22Rv1 (cell line): ENCODE measurements at regions not wholly inside any gene's neighbourhood (a gene's known extent, or its start where the extent isn't known, plus 50 kb on each side); places are given as distances from the start of the nearest gene placed in this dataset.
A peak's percentile ranks its signal among the peaks of the same experiment; 100 is the strongest.

Experiments
- H3K27ac ChIP-seq: fragments of 450-650 bp; 2 replicates; pipeline ENCODE4 v1.5.1; 2017
- ZFX ChIP-seq: fragments of 450-650 bp; IDR thresholded peaks from 2 replicates; pipeline ENCODE4 v1.6.1; 2017; ENCODE audit warnings: antibody characterized with exemption, borderline replicate concordance
- TF ChIP-seq, protein P1 (sequence below): fragments of 450-650 bp; IDR thresholded peaks from 2 replicates; pipeline ENCODE4 v1.5.1; 2017; ENCODE audit warnings: mild to moderate bottlenecking

- no peak overlapping the region for H3K27ac ChIP-seq
- no peak for TF ChIP-seq ZFX
- TF ChIP-seq, protein P1, sequence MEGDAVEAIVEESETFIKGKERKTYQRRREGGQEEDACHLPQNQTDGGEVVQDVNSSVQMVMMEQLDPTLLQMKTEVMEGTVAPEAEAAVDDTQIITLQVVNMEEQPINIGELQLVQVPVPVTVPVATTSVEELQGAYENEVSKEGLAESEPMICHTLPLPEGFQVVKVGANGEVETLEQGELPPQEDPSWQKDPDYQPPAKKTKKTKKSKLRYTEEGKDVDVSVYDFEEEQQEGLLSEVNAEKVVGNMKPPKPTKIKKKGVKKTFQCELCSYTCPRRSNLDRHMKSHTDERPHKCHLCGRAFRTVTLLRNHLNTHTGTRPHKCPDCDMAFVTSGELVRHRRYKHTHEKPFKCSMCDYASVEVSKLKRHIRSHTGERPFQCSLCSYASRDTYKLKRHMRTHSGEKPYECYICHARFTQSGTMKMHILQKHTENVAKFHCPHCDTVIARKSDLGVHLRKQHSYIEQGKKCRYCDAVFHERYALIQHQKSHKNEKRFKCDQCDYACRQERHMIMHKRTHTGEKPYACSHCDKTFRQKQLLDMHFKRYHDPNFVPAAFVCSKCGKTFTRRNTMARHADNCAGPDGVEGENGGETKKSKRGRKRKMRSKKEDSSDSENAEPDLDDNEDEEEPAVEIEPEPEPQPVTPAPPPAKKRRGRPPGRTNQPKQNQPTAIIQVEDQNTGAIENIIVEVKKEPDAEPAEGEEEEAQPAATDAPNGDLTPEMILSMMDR = no peak
These were observed 136.3 kb upstream of the MLIP start for GRCh38 chr6:53974941-53975340.

- no peak overlapping the region for H3K27ac ChIP-seq
- TF ChIP-seq, protein P1 = no peak
- no peak for TF ChIP-seq ZFX
These were observed 135.2 kb upstream of the MLIP start for GRCh38 chr6:53975941-53976615.

DNA sequence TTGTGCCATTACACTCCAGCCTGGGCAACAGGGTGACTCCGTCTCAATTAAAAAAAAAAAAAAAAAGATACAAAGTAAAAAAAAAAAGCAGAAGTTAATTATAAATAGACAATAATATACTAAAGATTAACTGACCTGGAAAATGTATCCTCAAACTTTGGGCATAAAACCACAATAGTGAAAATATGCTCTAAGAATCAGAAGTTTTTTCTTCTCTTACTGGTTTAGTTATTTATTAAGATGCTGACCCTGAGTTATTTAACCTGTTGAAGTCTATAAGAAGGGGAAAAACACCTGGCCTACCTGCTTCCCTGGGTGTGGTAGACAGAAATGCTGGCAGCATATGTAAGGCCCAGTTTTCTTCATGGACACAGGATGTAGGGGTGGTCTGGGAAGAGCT is 133.7 kb upstream of the MLIP start:
- TF ChIP-seq, protein P1 = no peak
- no peak for TF ChIP-seq ZFX
- no peak overlapping the region for H3K27ac ChIP-seq

DNA sequence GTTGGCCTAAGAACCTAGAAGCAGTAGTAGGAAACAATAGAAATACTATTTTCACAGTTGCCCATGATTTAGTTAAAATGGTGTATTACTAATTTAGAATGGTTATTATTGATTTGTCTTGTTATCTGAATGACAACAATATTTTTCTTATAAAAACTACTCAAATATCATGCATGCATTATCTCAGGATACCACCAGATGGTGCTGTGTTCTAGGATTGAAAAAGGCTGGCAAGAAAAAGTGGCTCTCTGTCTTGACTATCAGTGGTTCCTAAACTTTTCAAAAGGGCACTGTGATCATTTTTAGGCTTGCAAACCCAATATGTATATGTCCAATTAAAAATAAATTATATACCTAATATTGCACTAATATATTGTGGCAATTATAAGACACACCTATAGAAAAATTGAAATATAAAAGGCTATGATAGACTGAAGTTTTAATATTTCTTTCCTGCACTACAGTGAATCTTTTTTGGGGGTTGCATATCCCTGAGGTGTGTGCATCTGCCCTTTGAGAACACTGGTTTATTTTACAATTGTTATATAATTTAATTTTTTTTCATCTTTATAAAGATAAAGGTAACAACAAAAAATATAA is 131.7 kb upstream of the MLIP start:
- TF ChIP-seq, protein P1 = peak; percentile 88
- TF ChIP-seq ZFX = no peak

DNA sequence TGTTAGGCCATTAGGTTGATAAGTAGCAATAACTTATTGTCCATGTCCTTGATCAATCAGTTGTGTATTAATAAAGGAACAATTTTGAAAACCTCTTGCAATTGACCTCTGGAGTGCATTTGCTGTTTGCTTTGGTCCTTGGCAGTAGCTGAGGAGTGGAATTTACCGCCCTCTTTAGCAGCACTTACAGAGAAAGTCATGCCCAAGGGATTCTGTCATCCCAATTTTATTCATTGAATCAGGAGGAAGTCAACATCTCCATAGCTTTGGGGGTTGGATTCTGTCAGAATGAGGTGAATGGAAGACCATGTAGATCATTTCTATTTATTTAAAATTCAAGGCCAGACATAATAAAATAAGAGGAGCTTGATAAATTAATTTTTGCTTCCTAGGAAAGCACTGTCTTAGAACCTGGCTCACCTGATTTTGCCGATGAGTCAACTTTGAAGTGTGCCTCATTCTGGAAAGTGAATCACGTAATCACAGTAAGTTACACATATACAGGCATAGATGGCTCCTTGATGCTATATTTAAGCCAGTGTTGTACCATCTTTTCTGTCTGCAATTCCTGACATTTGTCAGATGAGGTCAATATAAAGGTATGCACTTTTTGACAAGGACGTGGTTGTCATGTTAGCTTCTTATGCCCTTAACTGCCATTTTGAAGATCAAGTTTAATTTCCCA is 128.7 kb upstream of the MLIP start:
- no peak for TF ChIP-seq ZFX
- TF ChIP-seq, protein P1 = no peak
- no peak overlapping the region for H3K27ac ChIP-seq

More for the DNA sequence above, 131.7 kb upstream of the MLIP start:
- no peak overlapping the region for H3K27ac ChIP-seq

DNA sequence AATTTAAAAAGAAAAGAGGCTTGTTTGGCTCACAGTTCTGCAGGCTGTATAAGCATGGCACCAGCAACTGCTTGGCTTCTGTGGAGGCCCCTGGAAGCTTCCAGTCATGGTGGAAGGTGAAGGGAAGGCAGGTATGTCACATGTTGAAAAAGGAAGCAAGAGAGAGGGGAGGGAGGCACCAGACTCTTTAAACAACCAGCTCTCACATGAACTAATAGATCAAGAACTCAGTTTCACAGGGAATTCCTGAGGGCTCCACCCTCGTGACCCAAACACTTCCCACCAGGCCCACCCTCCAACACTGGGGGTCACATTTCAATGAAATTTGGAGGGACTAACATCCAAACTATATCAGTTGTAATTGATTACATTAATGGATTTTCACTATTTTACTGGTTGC is 127.9 kb upstream of the MLIP start:
- TF ChIP-seq, protein P1 = no peak
- no peak for TF ChIP-seq ZFX
- H3K27ac ChIP-seq = no peak overlapping the region

DNA sequence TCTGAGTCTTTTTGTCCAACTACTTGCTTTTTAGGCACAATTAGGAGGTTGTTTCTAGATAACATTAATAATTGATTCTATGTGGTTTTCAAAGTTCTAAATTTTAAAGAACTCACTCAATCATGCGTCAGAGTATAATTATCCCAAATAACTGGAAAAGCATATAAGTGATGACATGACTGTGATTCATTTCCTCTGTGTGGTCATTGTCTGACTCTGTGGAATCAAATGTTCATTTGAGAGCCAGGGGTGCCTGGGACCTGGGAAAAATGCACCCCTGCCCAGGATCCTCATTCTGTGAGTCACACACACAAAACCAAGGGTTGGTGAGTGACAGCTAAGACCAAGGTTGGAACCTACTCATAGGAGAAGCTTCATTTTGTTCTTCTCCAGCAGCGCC is 127.1 kb upstream of the MLIP start:
- TF ChIP-seq, protein P1 = no peak
- no peak for TF ChIP-seq ZFX
- no peak overlapping the region for H3K27ac ChIP-seq
